HCT116 (cell line): ENCODE measurements at regions not wholly inside any gene's neighbourhood (a gene's known extent, or its start where the extent isn't known, plus 50 kb on each side); places are given as distances from the start of the nearest gene placed in this dataset.

Experiments
- ATAC-seq: fragments of 200-7000 bp; cut with Tn5 transposase; 2 replicates; pipeline ENCODE4 v1.9.1; 2020; ENCODE audit warnings: mild to moderate bottlenecking, moderate library complexity
- BruUV-seq: library from RNA; stranded (reverse); fragments of 400-500 nt; replicated peaks from 2 replicates; lab custom pipeline; 2021; lab: Mats Ljungman, UMichigan
- CTCF ChIA-PET: fragments of 300-600 bp; sonication (Branson Sonifier 250); formaldehyde crosslinking; loops from one replicate; lab custom pipeline; 2021; ENCODE audit warnings: antibody characterized with exemption; lab: Charles Lee
- POLR2A ChIA-PET: fragments of 300-600, 350-600 bp; sonication (Branson Sonifier 250); formaldehyde crosslinking; loops from one replicate; lab custom pipeline; 2021; ENCODE audit warnings: antibody characterized with exemption; lab: Charles Lee
- RAD21 ChIA-PET, 2 experiments: fragments of 300-600 bp; sonication (Branson Sonifier 250); formaldehyde crosslinking; loops; one replicate each; lab custom pipeline; 2023; ENCODE audit warnings: low total read pairs in 2 of 2; ENCODE audit not compliant: uncharacterized antibody in 2 of 2, unreplicated experiment in 2 of 2, low non-redundant PET in 1 of 2; lab: Charles Lee
- DNase-seq: peaks from one replicate; pipeline ENCODE4 v3.0.0-alpha.2; 2010; ENCODE audit warnings: low read depth, low spot score
- H2AFZ ChIP-seq: fragments of 200-600 bp; shearing (Covaris generic), sonication (generic); 2 replicates; pipeline ENCODE4 v1.6.1; 2017; ENCODE audit warnings: low read depth, mixed run types, mixed read lengths, antibody characterized with exemption, low read length; ENCODE audit not compliant: poor library complexity, severe bottlenecking
- H3K27ac ChIP-seq: 2 replicates; pipeline ENCODE4 v1.5.1; 2012; ENCODE audit warnings: low read depth, low read length
- H3K27me3 ChIP-seq: fragments of 200-600 bp; sonication (generic); 2 replicates; pipeline ENCODE4 v1.6.1; 2016; ENCODE audit warnings: mixed run types, low read length, mixed read lengths; ENCODE audit not compliant: insufficient read depth
- H3K36me3 ChIP-seq, 2 experiments: fragments of 200-500 bp in 1 of 2; fragments of 200-600 bp in 1 of 2; sonication (Bioruptor generic) in 1 of 2; sonication (generic) in 1 of 2; 2 replicates each; pipeline versions ENCODE4 v1.5.1 to v1.6.1; 2014 to 2016; ENCODE audit warnings: low read length in 2 of 2, inconsistent platforms in 1 of 2, mixed read lengths in 1 of 2, mixed run types in 1 of 2; ENCODE audit not compliant: insufficient read depth in 2 of 2, control insufficient read depth in 1 of 2
- H3K4me1 ChIP-seq, 2 experiments: fragments of 200-600 bp in 1 of 2; sonication (generic) in 1 of 2; 2 replicates each; pipeline versions ENCODE4 v1.5.1 to v1.6.1; 2012 to 2017; ENCODE audit warnings: low read length in 2 of 2, inconsistent platforms in 1 of 2, mild to moderate bottlenecking in 1 of 2, mixed read lengths in 1 of 2, mixed run types in 1 of 2, moderate library complexity in 1 of 2; ENCODE audit not compliant: insufficient read depth in 2 of 2, control insufficient read depth in 1 of 2
- H3K4me2 ChIP-seq: fragments of 200-600 bp; sonication (generic); 2 replicates; pipeline ENCODE4 v1.6.1; 2017; ENCODE audit warnings: mixed run types, low read length, mixed read lengths
- H3K4me3 ChIP-seq, 2 experiments: fragments of 200-600 bp in 1 of 2; sonication (generic) in 1 of 2; replicated peaks in 1 of 2; 2 replicates each; pipeline ENCODE4 v1.5.1; 2011 to 2016; ENCODE audit warnings: low read length in 2 of 2, control low read depth in 1 of 2, low read depth in 1 of 2, mild to moderate bottlenecking in 1 of 2, mixed read lengths in 1 of 2, mixed run types in 1 of 2
- H3K79me2 ChIP-seq: fragments of 200-600 bp; sonication (generic); 2 replicates; pipeline ENCODE4 v1.6.1; 2017; ENCODE audit warnings: mild to moderate bottlenecking, mixed run types, low read length, moderate library complexity, mixed read lengths; ENCODE audit not compliant: insufficient read depth
- H3K9ac ChIP-seq: fragments of 200-600 bp; sonication (generic); 2 replicates; pipeline ENCODE4 v1.6.1; 2016; ENCODE audit warnings: low read length, mixed read lengths
- H3K9me2 ChIP-seq: fragments of 200-600 bp; sonication (generic), shearing (Covaris generic); 2 replicates; pipeline ENCODE4 v1.6.1; 2017; ENCODE audit warnings: mixed run types, mild to moderate bottlenecking, moderate library complexity; ENCODE audit not compliant: insufficient read depth
- H3K9me3 ChIP-seq, 2 experiments: fragments of 200-500 bp in 1 of 2; fragments of 200-600 bp in 1 of 2; sonication (Bioruptor generic) in 1 of 2; sonication (generic) in 1 of 2; 2 replicates each; pipeline ENCODE4 v1.6.1; 2014 to 2017; ENCODE audit warnings: low read length in 2 of 2, mixed read lengths in 2 of 2, inconsistent platforms in 1 of 2, low read depth in 1 of 2, mild to moderate bottlenecking in 1 of 2, mixed run types in 1 of 2, moderate library complexity in 1 of 2; ENCODE audit not compliant: control insufficient read depth in 1 of 2, insufficient read depth in 1 of 2
- H4K20me1 ChIP-seq: fragments of 200-600 bp; sonication (generic), shearing (Covaris generic); 2 replicates; pipeline ENCODE4 v1.6.1; 2017; ENCODE audit warnings: mixed run types, mild to moderate bottlenecking, moderate library complexity; ENCODE audit not compliant: insufficient read depth
- ATF3 ChIP-seq: IDR thresholded peaks from 2 replicates; pipeline ENCODE4 v1.6.1; 2012
- CBX3 ChIP-seq: IDR thresholded peaks from 2 replicates; pipeline ENCODE4 v1.6.1; 2012; ENCODE audit warnings: low read depth
- EGR1 ChIP-seq: IDR thresholded peaks from 2 replicates; pipeline ENCODE4 v1.6.1; 2012; ENCODE audit warnings: low read depth
- EZH2 ChIP-seq: fragments of 200-600 bp; sonication (generic); IDR thresholded peaks from 2 replicates; pipeline ENCODE4 v1.6.1; 2017; ENCODE audit warnings: antibody characterized with exemption, mixed run types
- EZH2phosphoT487 ChIP-seq: fragments of 200-600 bp; IDR thresholded peaks from 2 replicates; pipeline ENCODE4 v1.6.1; 2018; ENCODE audit warnings: antibody characterized with exemption, borderline replicate concordance
- FOSL1 ChIP-seq: IDR thresholded peaks from 2 replicates; pipeline ENCODE4 v1.6.1; 2012; ENCODE audit warnings: low read depth
- JUND ChIP-seq: IDR thresholded peaks from 2 replicates; pipeline ENCODE4 v1.6.1; 2012
- POLR2A ChIP-seq: IDR thresholded peaks from 2 replicates; pipeline ENCODE4 v1.7.0; 2011; ENCODE audit warnings: borderline replicate concordance; ENCODE audit not compliant: insufficient read depth, insufficient read length; ENCODE audit errors: extremely low read depth
- POLR2AphosphoS5 ChIP-seq: IDR thresholded peaks from 2 replicates; pipeline ENCODE4 v1.6.1; 2011; ENCODE audit warnings: mild to moderate bottlenecking, low read depth, low read length, moderate library complexity
- RAD21 ChIP-seq: IDR thresholded peaks from 2 replicates; pipeline ENCODE4 v1.6.1; 2012; ENCODE audit warnings: low read depth, mild to moderate bottlenecking
- SP1 ChIP-seq: IDR thresholded peaks from 2 replicates; pipeline ENCODE4 v1.6.1; 2012; ENCODE audit warnings: low read depth
- SRF ChIP-seq: IDR thresholded peaks from 2 replicates; pipeline ENCODE4 v1.6.1; 2012; ENCODE audit warnings: low read depth
- TCF7L2 ChIP-seq: IDR thresholded peaks from 2 replicates; pipeline ENCODE4 v1.7.0; 2011; ENCODE audit warnings: borderline replicate concordance, inconsistent platforms; ENCODE audit not compliant: insufficient read depth, insufficient read length; ENCODE audit errors: extremely low read depth
- ZBTB33 ChIP-seq: IDR thresholded peaks from 2 replicates; pipeline ENCODE4 v1.6.1; 2011; ENCODE audit warnings: mild to moderate bottlenecking, low read length, moderate library complexity; ENCODE audit not compliant: insufficient replicate concordance; ENCODE audit errors: extremely low read depth
- ZFX ChIP-seq: fragments of 450-650 bp; IDR thresholded peaks from 2 replicates; pipeline ENCODE4 v1.6.1; 2017
- intact Hi-C: fragments of 100-400 bp; cut with micrococcal nuclease; formaldehyde crosslinking; loops from 2 replicates; pipeline ENCODE4 v1.10.0; 2022
- TF ChIP-seq, protein P1 (sequence below): IDR thresholded peaks from 2 replicates; pipeline ENCODE4 v1.6.1; 2012
- TF ChIP-seq, protein P2 (sequence below), 3 experiments: fragments of 200-600 bp in 1 of 3; sonication (generic) in 1 of 3; IDR thresholded peaks in 2 of 3; conservative IDR thresholded peaks in 1 of 3; 2 replicates each; pipeline ENCODE4 v1.5.1; 2012 to 2017; ENCODE audit warnings: low read depth in 2 of 3, low read length in 2 of 3, antibody characterized with exemption in 1 of 3, borderline replicate concordance in 1 of 3, control low read depth in 1 of 3, mild to moderate bottlenecking in 1 of 3, mixed read lengths in 1 of 3, mixed run types in 1 of 3, moderate library complexity in 1 of 3; ENCODE audit not compliant: insufficient read depth in 1 of 3

DNA sequence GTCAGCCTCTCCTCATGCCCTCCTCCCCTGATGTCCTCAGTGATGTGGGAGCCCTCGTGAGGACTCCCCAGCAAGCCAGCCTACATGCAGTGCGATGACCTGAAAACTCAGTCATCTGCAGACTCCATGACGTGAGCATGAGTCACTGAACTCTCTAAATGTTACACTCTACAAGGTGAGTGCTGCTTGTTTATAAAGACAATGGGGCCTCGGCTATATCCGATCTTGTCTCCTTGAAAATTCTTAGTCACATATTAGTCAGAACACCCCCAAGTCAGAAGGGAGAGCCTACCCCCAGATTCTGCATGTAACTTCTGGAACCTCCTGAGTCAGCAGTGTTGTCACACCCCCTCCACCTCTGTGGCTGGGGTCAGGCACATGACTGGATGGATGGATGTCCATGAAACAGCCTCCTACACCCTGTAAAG is 673.8 kb downstream of the INHBA start:
- TF ChIP-seq EZH2 (no peak), EGR1 (0 out of 2 replicates have a peak, but pooled peaks have one; percentile 16), EZH2phosphoT487 (no peak), CBX3 (peak; percentile 59; the same call in 1 of the 2 replicates), JUND (peak; percentile 52; the same call in 1 of the 2 replicates), RAD21 (0 out of 2 replicates have a peak, but pooled peaks have one; percentile 3), ZFX (no peak), POLR2AphosphoS5 (no peak), FOSL1 (peak; percentile 82), POLR2A (no peak), SP1 (peak; percentile 43; the same call in 1 of the 2 replicates)
- TF ChIP-seq, protein P1, sequence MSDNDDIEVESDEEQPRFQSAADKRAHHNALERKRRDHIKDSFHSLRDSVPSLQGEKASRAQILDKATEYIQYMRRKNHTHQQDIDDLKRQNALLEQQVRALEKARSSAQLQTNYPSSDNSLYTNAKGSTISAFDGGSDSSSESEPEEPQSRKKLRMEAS: peak; percentile 59
- TF ChIP-seq, all 23 proteins: peak for 7
- Histone ChIP-seq H3K4me1 (peaks cover 3 to 26% of the 10 kb centered on the region in 2 experiments; a peak in 3 of 4 replicates), H3K79me2 (no peaks in the 10 kb centered on the region), H3K27me3 (no peaks in the 10 kb centered on the region), H3K9ac (no peak overlapping the region), H2AFZ (peak overlapping the region; percentile 57), H3K4me3 (no peak overlapping the region), H3K36me3 (no peaks in the 10 kb centered on the region), H4K20me1 (no peaks in the 10 kb centered on the region), H3K27ac (no peak overlapping the region), H3K9me3 (no peaks in the 10 kb centered on the region), H3K4me2 (peak overlapping the region; percentile 50), H3K9me2 (no peaks in the 10 kb centered on the region)
- RAD21 ChIA-PET: no interaction called here
- intact Hi-C loops: no loop called here
- no TSS peak for BruUV-seq
- CTCF ChIA-PET: no interaction called here
- POLR2A ChIA-PET: no interaction called here
- DNase-seq: peak; percentile 41
- ATAC-seq: peak; percentile 73

DNA sequence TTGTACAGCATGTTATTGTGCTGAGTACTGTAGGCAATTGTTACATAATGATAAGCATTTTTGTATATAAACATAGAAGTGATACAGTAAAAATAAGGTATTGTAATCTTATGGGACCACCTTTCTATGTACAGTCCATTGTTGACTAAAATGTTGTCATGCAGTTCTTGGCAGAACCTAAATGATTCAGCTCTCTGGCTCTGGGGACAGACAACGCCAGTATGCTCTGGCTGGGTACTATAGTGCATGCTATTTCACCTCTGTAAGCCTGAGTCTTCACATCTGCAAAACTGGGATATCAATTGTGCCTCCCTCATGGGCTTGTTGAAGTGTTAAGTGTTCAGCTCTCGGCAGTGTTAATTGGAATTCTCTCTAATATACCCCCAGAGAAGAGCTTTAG is 674.3 kb downstream of the INHBA start:
- POLR2A ChIA-PET: no interaction called here
- Histone ChIP-seq H3K4me1 (peaks cover 3 to 26% of the 10 kb centered on the region in 2 experiments; a peak in 3 of 4 replicates), H3K79me2 (no peaks in the 10 kb centered on the region), H3K9me2 (no peaks in the 10 kb centered on the region), H3K4me3 (no peak overlapping the region), H3K4me2 (peak overlapping the region; percentile 50), H3K27me3 (no peaks in the 10 kb centered on the region), H2AFZ (peak overlapping the region; percentile 57), H3K9ac (no peak overlapping the region), H3K27ac (no peak overlapping the region), H3K9me3 (no peaks in the 10 kb centered on the region), H3K36me3 (no peaks in the 10 kb centered on the region), H4K20me1 (no peaks in the 10 kb centered on the region)
- CTCF ChIA-PET: no interaction called here
- intact Hi-C loops: no loop called here
- no TSS peak for BruUV-seq
- DNase-seq: no peak
- 0 out of 2 replicates have a peak, but pooled peaks have one; percentile 19 for ATAC-seq
- RAD21 ChIA-PET: no interaction called here
- TF ChIP-seq, protein P1: no peak
- TF ChIP-seq TCF7L2: no peak
- no peak for TF ChIP-seq SRF
- no peak for TF ChIP-seq POLR2A
- TF ChIP-seq EZH2phosphoT487: no peak
- TF ChIP-seq, protein P2, sequence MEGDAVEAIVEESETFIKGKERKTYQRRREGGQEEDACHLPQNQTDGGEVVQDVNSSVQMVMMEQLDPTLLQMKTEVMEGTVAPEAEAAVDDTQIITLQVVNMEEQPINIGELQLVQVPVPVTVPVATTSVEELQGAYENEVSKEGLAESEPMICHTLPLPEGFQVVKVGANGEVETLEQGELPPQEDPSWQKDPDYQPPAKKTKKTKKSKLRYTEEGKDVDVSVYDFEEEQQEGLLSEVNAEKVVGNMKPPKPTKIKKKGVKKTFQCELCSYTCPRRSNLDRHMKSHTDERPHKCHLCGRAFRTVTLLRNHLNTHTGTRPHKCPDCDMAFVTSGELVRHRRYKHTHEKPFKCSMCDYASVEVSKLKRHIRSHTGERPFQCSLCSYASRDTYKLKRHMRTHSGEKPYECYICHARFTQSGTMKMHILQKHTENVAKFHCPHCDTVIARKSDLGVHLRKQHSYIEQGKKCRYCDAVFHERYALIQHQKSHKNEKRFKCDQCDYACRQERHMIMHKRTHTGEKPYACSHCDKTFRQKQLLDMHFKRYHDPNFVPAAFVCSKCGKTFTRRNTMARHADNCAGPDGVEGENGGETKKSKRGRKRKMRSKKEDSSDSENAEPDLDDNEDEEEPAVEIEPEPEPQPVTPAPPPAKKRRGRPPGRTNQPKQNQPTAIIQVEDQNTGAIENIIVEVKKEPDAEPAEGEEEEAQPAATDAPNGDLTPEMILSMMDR (IDR thresholded peaks at IDR 0.05 in 2 of 3, conservative IDR thresholded peaks at IDR 0.05 in 1 of 3; ENCODE audit: borderline replicate concordance in 1 of 3, insufficient read depth in 1 of 3, low read depth in 2 of 3, low read length in 2 of 3): no peak
- no peak for TF ChIP-seq ZBTB33
- no peak for TF ChIP-seq ATF3
- TF ChIP-seq EGR1: no peak
